PC-3 (cell line): ENCODE measurements at regions not wholly inside any gene's neighbourhood (a gene's known extent, or its start where the extent isn't known, plus 50 kb on each side); places are given as distances from the start of the nearest gene placed in this dataset.

Experiments
- ATAC-seq: fragments of 200-7000 bp; cut with Tn5 transposase; 2 replicates; pipeline ENCODE4 v1.9.1; 2020; ENCODE audit warnings: mild to moderate bottlenecking, moderate library complexity
- BruUV-seq: library from RNA; stranded (reverse); fragments of 400-500 nt; replicated peaks from 2 replicates; lab custom pipeline; 2021; lab: Mats Ljungman, UMichigan
- CTCF ChIA-PET: fragments of 300-600 bp; sonication (Branson Sonifier 250); formaldehyde crosslinking; loops from one replicate; lab custom pipeline; 2022; ENCODE audit warnings: antibody characterized with exemption; lab: Charles Lee
- POLR2A ChIA-PET: fragments of 300-600 bp; sonication (Branson Sonifier 250); formaldehyde crosslinking; loops from one replicate; lab custom pipeline; 2022; ENCODE audit warnings: antibody characterized with exemption; ENCODE audit not compliant: unreplicated experiment; lab: Charles Lee
- DNase-seq: peaks from one replicate; pipeline ENCODE4 v3.0.0-alpha.2; 2015
- H2AFZ ChIP-seq: fragments of 300-600 bp; sonication (generic); 2 replicates; pipeline ENCODE4 v1.6.0; 2016; ENCODE audit warnings: antibody characterized with exemption, low read length
- H3F3A ChIP-seq: fragments of 300-600 bp; sonication (generic); one replicate; pipeline ENCODE4 v1.6.0; 2017; ENCODE audit warnings: antibody characterized with exemption, low read length, control low read depth, mild to moderate bottlenecking; ENCODE audit not compliant: unreplicated experiment
- H3K27ac ChIP-seq: fragments of 300-600 bp; sonication (generic); 2 replicates; pipeline ENCODE4 v1.5.1; 2016; ENCODE audit warnings: mild to moderate bottlenecking, low read length
- H3K27me3 ChIP-seq: fragments of 300-600 bp; sonication (generic); 2 replicates; pipeline ENCODE4 v1.6.1; 2016; ENCODE audit warnings: low read length, mixed read lengths
- H3K36me3 ChIP-seq: fragments of 300-600 bp; sonication (generic); 2 replicates; pipeline ENCODE4 v1.6.1; 2016; ENCODE audit warnings: low read depth, mixed run types, low read length, mixed read lengths
- H3K4me1 ChIP-seq: fragments of 300-600 bp; sonication (generic); 2 replicates; pipeline ENCODE4 v1.5.1; 2016; ENCODE audit warnings: low read length; ENCODE audit not compliant: insufficient read depth
- H3K4me2 ChIP-seq: fragments of 300-600 bp; sonication (generic); 2 replicates; pipeline ENCODE4 v1.6.0; 2016; ENCODE audit warnings: low read length
- H3K4me3 ChIP-seq: fragments of 300-600 bp; sonication (generic); 2 replicates; pipeline ENCODE4 v1.5.1; 2016; ENCODE audit warnings: mild to moderate bottlenecking, low read length, mixed read lengths
- H3K79me2 ChIP-seq: fragments of 300-600 bp; sonication (generic); 2 replicates; pipeline ENCODE4 v1.6.1; 2017; ENCODE audit warnings: low read length, mixed read lengths
- H3K9ac ChIP-seq: fragments of 300-600 bp; sonication (generic); 2 replicates; pipeline ENCODE4 v1.6.0; 2016; ENCODE audit warnings: mild to moderate bottlenecking, low read length
- H3K9me2 ChIP-seq: fragments of 300-600 bp; sonication (generic); replicated peaks from 2 replicates; pipeline ENCODE4 v1.6.1; 2016; ENCODE audit warnings: mixed run types, low read length, mixed read lengths
- H3K9me3 ChIP-seq: fragments of 300-600 bp; sonication (generic); 2 replicates; pipeline ENCODE4 v1.6.1; 2016; ENCODE audit warnings: low read length, mixed read lengths
- H4K20me1 ChIP-seq: fragments of 300-600 bp; sonication (generic); 2 replicates; pipeline ENCODE4 v1.6.1; 2016; ENCODE audit warnings: low read length, mixed read lengths
- CTCF ChIP-seq: fragments of 300-600 bp; sonication (generic); conservative IDR thresholded peaks from 2 replicates; pipeline ENCODE4 v1.5.1; 2017; ENCODE audit warnings: antibody characterized with exemption, low read depth, mild to moderate bottlenecking, low read length
- EZH2 ChIP-seq: fragments of 300-600 bp; sonication (generic); IDR thresholded peaks from one replicate; pipeline ENCODE4 v1.6.1; 2017; ENCODE audit warnings: antibody characterized with exemption, mild to moderate bottlenecking, low read length; ENCODE audit not compliant: unreplicated experiment
- EZH2phosphoT487 ChIP-seq: fragments of 300-600 bp; sonication (generic); IDR thresholded peaks from 2 replicates; pipeline ENCODE4 v1.6.1; 2018; ENCODE audit warnings: mild to moderate bottlenecking, antibody characterized with exemption, low read length, borderline replicate concordance
- intact Hi-C: fragments of 100-400 bp; cut with micrococcal nuclease; formaldehyde crosslinking; loops from 2 replicates; pipeline ENCODE4 v1.9.0; 2023

- H3K9me3 ChIP-seq, result no peaks in the 10 kb centered on the region
- H3K9me2 ChIP-seq, result no peaks in the 10 kb centered on the region
- peaks cover 20% of the 10 kb centered on the region for H3K4me1 ChIP-seq
- no TSS peak for BruUV-seq
- no peak overlapping the region for H3K4me2 ChIP-seq
- ATAC-seq (no peak), DNase-seq (no peak)
- no peaks in the 10 kb centered on the region for H3F3A ChIP-seq
- no peak overlapping the region for H3K9ac ChIP-seq
- no peak overlapping the region for H3K4me3 ChIP-seq
- H3K79me2 ChIP-seq, result no peaks in the 10 kb centered on the region
- no peak overlapping the region for H2AFZ ChIP-seq
- H3K27ac ChIP-seq, result no peak overlapping the region
- no peaks in the 10 kb centered on the region for H3K36me3 ChIP-seq
- CTCF ChIA-PET, result no interaction called here
- H3K27me3 ChIP-seq, result no peaks in the 10 kb centered on the region
- intact Hi-C loops, result no loop called here
- H4K20me1 ChIP-seq, result no peaks in the 10 kb centered on the region
- TF ChIP-seq CTCF, result no peak
- no peak for TF ChIP-seq EZH2phosphoT487
- TF ChIP-seq EZH2, result no peak
- POLR2A ChIA-PET, result no interaction called here
Observed at GRCh38 chr1:79325705-79326104, 319.2 kb upstream of the ADGRL4 start.

GRCh38 chr1:79325126-79325525 lies 318.6 kb upstream of the ADGRL4 start:
- H3K4me1 ChIP-seq, result peaks cover 20% of the 10 kb centered on the region
- no peak overlapping the region for H3K4me2 ChIP-seq
- H3K4me3 ChIP-seq, result no peak overlapping the region
- DNase-seq (no peak), ATAC-seq (no peak)
- H3F3A ChIP-seq, result no peaks in the 10 kb centered on the region
- POLR2A ChIA-PET, result no interaction called here
- intact Hi-C loops, result no loop called here
- no peak overlapping the region for H3K9ac ChIP-seq
- no peaks in the 10 kb centered on the region for H3K36me3 ChIP-seq
- H3K9me3 ChIP-seq, result no peaks in the 10 kb centered on the region
- BruUV-seq, result no TSS peak
- no peaks in the 10 kb centered on the region for H4K20me1 ChIP-seq
- no peaks in the 10 kb centered on the region for H3K9me2 ChIP-seq
- no peaks in the 10 kb centered on the region for H3K79me2 ChIP-seq
- no peak overlapping the region for H2AFZ ChIP-seq
- no peak for TF ChIP-seq EZH2
- TF ChIP-seq CTCF, result no peak
- TF ChIP-seq EZH2phosphoT487, result no peak
- CTCF ChIA-PET, result no interaction called here
- no peaks in the 10 kb centered on the region for H3K27me3 ChIP-seq
- no peak overlapping the region for H3K27ac ChIP-seq

- Histone ChIP-seq H3F3A (no peaks in the 10 kb centered on the region), H3K9me2 (no peaks in the 10 kb centered on the region), H3K4me3 (no peak overlapping the region), H4K20me1 (no peaks in the 10 kb centered on the region), H3K36me3 (no peaks in the 10 kb centered on the region), H3K4me1 (peaks cover 20% of the 10 kb centered on the region), H2AFZ (no peak overlapping the region), H3K9me3 (no peaks in the 10 kb centered on the region), H3K79me2 (no peaks in the 10 kb centered on the region), H3K9ac (peak overlapping the region; percentile 31; the same call in 1 of the 2 replicates), H3K4me2 (peak overlapping the region; percentile 29), H3K27ac (peak overlapping the region; percentile 79), H3K27me3 (no peaks in the 10 kb centered on the region)
- POLR2A ChIA-PET, result interaction anchor here (0.7 kb wide), 1 partner anchor 29 kb away, joined by 3 read pairs; no protein-coding TSS in a partner anchor
- no TSS peak for BruUV-seq
- CTCF ChIA-PET, result interaction anchor here (0.7 to 1.3 kb wide), 2 partner anchors 30 to 484 kb away, joined by 3 to 5 read pairs; no protein-coding TSS in a partner anchor
- ATAC-seq, result peak; percentile 93
- no peak for TF ChIP-seq EZH2phosphoT487
- TF ChIP-seq CTCF, result no peak
- no peak for TF ChIP-seq EZH2
- peak; percentile 95 for DNase-seq
- intact Hi-C loops, result loop anchor here (2.0 kb wide), 1 partner anchor 65 kb away; no protein-coding TSS in a partner anchor
Observed at GRCh38 chr1:79323239-79324025, 316.9 kb upstream of the ADGRL4 start.
